GM19193 (cell line): ENCODE measurements at regions not wholly inside any gene's neighbourhood (a gene's known extent, or its start where the extent isn't known, plus 50 kb on each side); places are given as distances from the start of the nearest gene placed in this dataset.

Experiments used
- POLR2A ChIP-seq: IDR thresholded peaks from 4 replicates; pipeline ENCODE4 v1.6.1; 2011; ENCODE audit not compliant: insufficient read depth, insufficient read length; ENCODE audit errors: extremely low read depth

GRCh38 chr5:124692950-124693349, 53.5 kb downstream of the ZNF608 start:
- TF ChIP-seq POLR2A = no peak

- no peak for TF ChIP-seq POLR2A
Measured at GRCh38 chr5:124692324-124692723, 54.1 kb downstream of the ZNF608 start.

- TF ChIP-seq POLR2A = no peak
Measured at GRCh38 chr5:124689653-124690052, 56.8 kb downstream of the ZNF608 start.

- TF ChIP-seq POLR2A = no peak
Measured at GRCh38 chr5:124686239-124687004, 60.0 kb downstream of the ZNF608 start.

GRCh38 chr5:124685404-124685930, 61.0 kb downstream of the ZNF608 start:
- TF ChIP-seq POLR2A = no peak

- TF ChIP-seq POLR2A = no peak
Measured at GRCh38 chr5:124683917-124684555, 62.4 kb downstream of the ZNF608 start.

- no peak for TF ChIP-seq POLR2A
Measured at GRCh38 chr5:124679578-124680199, 66.8 kb downstream of the ZNF608 start.

- TF ChIP-seq POLR2A = no peak
Measured at GRCh38 chr5:124678922-124679519, 67.4 kb downstream of the ZNF608 start.

- no peak for TF ChIP-seq POLR2A
Measured at GRCh38 chr5:124678468-124678867, 68.0 kb downstream of the ZNF608 start.

- TF ChIP-seq POLR2A = no peak
Measured at GRCh38 chr5:124677374-124678351, 68.8 kb downstream of the ZNF608 start.

- TF ChIP-seq POLR2A = no peak
Measured at GRCh38 chr5:124675931-124676846, 70.2 kb downstream of the ZNF608 start.

- no peak for TF ChIP-seq POLR2A
Measured at GRCh38 chr5:124671193-124671592, 75.2 kb downstream of the ZNF608 start.

- no peak for TF ChIP-seq POLR2A
Measured at GRCh38 chr5:124670722-124671184, 75.7 kb downstream of the ZNF608 start.
